D721Med (cell line): ENCODE measurements at regions not wholly inside any gene's neighbourhood (a gene's known extent, or its start where the extent isn't known, plus 50 kb on each side); places are given as distances from the start of the nearest gene placed in this dataset.
"Not testable (repeated sequence)": the region's sequence is repeated elsewhere in the genome, so short reads cannot be mapped to it uniquely, and the experiment has no call there.

Experiments used
- DNase-seq: peaks from one replicate; pipeline ENCODE4 v3.0.0; 2011; ENCODE audit warnings: low spot score; ENCODE audit not compliant: insufficient read length
- FAIRE-seq: peaks from 2 replicates; lab custom pipeline; 2011; peaks lifted over from hg19 to GRCh38; lab: Jason Lieb, UNC
- TF ChIP-seq, protein P1 (sequence below): IDR thresholded peaks from 2 replicates; pipeline ENCODE4 v1.5.1; 2012; ENCODE audit warnings: mild to moderate bottlenecking, control low read depth; ENCODE audit not compliant: insufficient read depth; ENCODE audit errors: missing control alignments

DNA sequence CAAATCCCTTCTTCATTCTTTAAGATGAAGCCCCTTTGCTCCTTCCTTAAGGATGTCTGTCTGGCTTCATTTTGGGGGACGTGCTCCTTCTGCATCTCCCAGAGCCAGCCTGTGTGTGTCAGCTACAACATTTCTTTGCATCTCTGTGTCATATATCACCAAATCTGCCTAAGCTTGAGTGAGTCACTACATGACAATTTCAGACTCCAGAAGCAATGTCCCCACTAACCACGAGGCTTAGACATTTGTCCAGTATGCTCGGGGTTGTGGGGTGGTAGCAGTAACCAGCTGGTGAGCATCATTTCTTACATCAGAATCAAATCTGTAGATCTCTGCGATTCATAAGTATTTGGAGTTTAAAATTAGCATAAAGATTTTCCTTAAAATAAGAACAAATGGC is 54.1 kb upstream of the USP14 start:
- FAIRE-seq, DNase-seq: not testable (repeated sequence)

DNA sequence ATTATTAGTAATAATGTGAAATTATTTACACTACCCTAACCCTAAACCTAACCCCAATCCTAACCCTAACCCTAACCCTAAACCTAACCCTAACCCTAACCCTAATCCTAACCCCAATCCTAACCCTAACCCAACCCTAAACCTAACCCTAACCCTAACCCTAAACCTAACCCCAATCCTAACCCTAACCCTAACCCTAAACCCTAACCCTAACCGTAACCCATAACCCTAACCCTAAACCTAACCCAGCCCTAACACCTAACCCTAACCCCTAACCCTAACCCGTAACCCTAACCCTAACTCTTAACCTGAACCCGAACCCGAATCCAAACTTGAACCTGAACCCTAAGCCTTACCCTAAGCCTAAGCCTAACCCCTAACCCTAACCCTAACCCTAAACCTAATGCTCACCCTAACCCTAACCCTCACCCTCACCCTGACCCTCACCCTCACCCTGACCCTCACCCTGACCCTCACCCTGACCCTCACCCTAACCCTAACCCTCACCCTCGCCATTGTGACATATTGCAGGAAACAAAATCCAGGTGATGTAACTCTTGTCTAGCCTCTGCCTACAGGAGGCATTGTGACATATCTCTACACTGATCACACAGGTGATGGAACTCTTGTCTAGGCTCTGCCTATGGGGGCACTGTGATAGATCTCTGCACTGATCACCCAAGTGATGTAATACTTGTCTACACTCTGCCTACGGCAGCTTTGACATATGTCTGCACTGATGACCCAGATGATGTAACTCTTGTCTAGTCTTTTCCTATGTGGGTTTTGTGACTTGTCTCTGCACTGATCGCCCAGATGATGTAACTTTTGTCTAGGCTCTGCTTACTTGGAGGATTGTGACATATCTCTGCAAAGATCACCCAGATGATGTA is 53.0 kb upstream of the USP14 start:
- FAIRE-seq, DNase-seq: not testable (repeated sequence)

DNA sequence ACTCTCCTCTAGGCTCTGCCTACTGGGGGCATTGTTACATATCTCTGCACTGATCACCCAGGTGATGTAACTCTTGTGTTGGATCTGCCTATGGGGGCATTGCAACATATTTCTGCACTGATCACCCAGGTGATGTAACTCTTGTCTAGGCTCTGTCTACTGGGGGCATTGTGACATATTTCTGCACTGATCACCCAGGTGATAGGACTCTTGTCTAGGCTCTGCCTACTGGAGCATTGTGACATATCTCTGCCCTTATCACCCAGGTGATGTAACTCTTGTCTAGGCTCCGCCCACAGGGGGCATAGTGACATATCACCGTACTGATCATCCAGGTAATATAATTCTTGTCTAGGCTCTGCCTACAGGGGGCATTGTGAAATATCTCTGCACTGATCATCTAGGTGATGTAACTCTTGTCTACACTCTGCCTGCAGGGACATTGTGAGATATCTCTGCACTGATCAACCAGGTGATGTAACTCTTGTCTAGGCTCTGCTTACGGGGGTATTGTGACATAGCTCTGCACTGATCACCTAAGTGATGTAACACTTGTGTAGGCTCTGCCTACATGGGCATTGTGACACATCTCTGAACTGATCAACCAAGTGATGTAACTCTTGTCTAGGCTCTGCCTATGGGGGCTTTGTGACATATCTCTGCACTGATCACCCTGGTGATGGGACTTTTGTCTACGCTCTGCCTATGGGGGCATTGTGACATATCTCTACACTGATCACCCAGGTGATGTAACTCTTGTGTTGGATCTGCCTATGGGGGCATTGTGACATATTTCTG is 52.1 kb upstream of the USP14 start:
- FAIRE-seq, DNase-seq: not testable (repeated sequence)

DNA sequence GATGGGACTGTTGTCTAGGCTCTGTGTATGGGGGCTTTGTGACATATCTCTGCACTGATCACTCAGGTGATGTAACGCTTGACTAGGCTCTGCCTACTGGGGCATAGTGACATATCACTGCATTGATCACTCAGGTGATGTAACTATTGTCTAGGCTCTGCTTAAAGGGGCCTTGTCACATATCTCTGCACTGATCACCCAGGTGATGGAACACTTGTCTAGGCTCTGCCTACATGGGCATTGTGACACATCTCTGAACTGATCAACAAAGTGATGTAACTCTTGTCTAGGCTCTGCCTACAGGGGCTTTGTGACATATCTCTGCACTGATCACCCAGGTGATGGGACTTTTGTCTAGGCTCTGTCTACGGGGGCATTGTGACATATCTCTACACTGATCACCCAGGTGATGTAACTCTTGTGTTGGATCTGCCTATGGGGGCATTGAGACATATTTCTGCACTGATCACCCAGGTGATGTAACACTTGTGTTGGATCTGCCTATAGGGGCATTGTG is 51.4 kb upstream of the USP14 start:
- not testable (repeated sequence) for FAIRE-seq, DNase-seq

DNA sequence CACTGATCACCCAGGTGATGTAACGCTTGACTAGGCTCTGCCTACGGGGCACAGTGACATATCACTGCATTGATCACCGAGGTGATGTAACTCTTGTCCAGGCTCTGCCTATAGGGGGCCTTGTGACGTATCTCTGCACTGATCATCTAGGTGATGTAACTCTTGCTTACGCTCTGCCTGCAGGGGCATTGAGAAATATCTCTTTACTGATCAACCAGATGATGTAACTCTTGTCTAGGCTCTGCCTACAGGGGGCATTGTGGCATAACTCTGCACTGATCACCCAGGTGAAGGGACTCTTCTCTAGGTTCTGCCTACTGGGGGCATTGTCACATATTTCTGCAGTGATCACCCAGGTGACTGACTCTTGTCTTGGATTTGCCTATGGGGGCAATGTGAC is 50.9 kb upstream of the USP14 start:
- not testable (repeated sequence) for FAIRE-seq, DNase-seq
- TF ChIP-seq, protein P1, sequence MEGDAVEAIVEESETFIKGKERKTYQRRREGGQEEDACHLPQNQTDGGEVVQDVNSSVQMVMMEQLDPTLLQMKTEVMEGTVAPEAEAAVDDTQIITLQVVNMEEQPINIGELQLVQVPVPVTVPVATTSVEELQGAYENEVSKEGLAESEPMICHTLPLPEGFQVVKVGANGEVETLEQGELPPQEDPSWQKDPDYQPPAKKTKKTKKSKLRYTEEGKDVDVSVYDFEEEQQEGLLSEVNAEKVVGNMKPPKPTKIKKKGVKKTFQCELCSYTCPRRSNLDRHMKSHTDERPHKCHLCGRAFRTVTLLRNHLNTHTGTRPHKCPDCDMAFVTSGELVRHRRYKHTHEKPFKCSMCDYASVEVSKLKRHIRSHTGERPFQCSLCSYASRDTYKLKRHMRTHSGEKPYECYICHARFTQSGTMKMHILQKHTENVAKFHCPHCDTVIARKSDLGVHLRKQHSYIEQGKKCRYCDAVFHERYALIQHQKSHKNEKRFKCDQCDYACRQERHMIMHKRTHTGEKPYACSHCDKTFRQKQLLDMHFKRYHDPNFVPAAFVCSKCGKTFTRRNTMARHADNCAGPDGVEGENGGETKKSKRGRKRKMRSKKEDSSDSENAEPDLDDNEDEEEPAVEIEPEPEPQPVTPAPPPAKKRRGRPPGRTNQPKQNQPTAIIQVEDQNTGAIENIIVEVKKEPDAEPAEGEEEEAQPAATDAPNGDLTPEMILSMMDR, result peak; percentile 16

DNA sequence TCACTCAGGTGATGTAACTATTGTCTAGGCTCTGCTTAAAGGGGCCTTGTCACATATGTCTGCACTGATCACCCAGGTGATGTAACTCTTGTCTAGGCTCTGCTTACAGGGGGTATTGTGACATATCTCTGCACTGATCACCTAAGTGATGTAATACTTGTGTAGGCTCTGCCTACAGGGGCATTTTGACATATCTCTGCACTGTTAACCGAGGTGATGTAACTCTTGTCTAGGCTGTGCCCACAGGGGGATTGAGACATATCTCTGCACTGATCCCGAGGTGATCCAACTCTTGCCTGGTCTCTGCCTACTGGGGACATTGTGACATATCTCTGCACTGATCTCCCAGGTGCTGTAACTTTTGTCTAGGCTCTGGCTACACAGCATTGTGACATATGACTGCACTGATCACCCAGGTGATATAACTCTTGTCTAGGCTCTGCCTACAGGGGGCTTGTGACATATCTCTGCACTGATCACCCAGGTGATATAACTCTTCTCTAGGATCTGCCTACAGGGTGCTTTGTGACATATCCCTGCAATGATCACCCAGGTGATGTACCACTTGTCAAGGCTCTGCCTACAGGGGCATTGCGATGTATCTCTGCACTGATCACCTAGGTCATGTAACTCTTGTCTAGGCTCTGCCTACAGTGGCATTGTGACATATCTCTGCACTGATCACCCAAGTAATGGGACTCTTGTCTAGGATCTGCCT is 50.3 kb upstream of the USP14 start:
- not testable (repeated sequence) for DNase-seq, FAIRE-seq
